Osteocyte (in vitro differentiated cells): ENCODE measurements at regions not wholly inside any gene's neighbourhood (a gene's known extent, or its start where the extent isn't known, plus 50 kb on each side); places are given as distances from the start of the nearest gene placed in this dataset.
"Not testable (repeated sequence)": the region's sequence is repeated elsewhere in the genome, so short reads cannot be mapped to it uniquely, and the experiment has no call there.

Source experiments
- DNase-seq: peaks from one replicate; pipeline ENCODE4 v3.0.0; 2021; ENCODE audit warnings: mixed read lengths; ENCODE audit not compliant: unreplicated experiment; ENCODE audit errors: extremely low spot score
- H3K27ac Mint-ChIP-seq: one replicate; pipeline ENCODE4 v1.8.0; 2021; ENCODE audit warnings: mild to moderate bottlenecking, mixed read lengths; ENCODE audit not compliant: unreplicated experiment
- H3K27me3 Mint-ChIP-seq: one replicate; pipeline ENCODE4 v1.8.0; 2021; ENCODE audit warnings: mixed read lengths; ENCODE audit not compliant: unreplicated experiment
- H3K36me3 Mint-ChIP-seq: one replicate; pipeline ENCODE4 v1.8.0; 2021; ENCODE audit warnings: mixed read lengths; ENCODE audit not compliant: unreplicated experiment
- H3K4me1 Mint-ChIP-seq: one replicate; pipeline ENCODE4 v1.8.0; 2021; ENCODE audit warnings: mixed read lengths; ENCODE audit not compliant: unreplicated experiment
- H3K4me3 Mint-ChIP-seq: one replicate; pipeline ENCODE4 v1.8.0; 2021; ENCODE audit warnings: mild to moderate bottlenecking, moderate library complexity, mixed read lengths; ENCODE audit not compliant: unreplicated experiment
- H3K9me3 Mint-ChIP-seq: one replicate; pipeline ENCODE4 v1.8.0; 2021; ENCODE audit warnings: mixed read lengths; ENCODE audit not compliant: unreplicated experiment
- CTCF ChIP-seq: fragments of 200-600 bp; sonication (generic); IDR thresholded peaks from 2 replicates; pipeline ENCODE4 v1.5.0; 2021; ENCODE audit warnings: antibody characterized with exemption, mild to moderate bottlenecking, moderate library complexity

- DNase-seq, result no peak
- no peak for TF ChIP-seq CTCF
- no peak overlapping the region for H3K27ac Mint-ChIP-seq
- peaks cover 3% of the 10 kb centered on the region for H3K9me3 Mint-ChIP-seq
- H3K36me3 Mint-ChIP-seq, result no peaks in the 10 kb centered on the region
- no peaks in the 10 kb centered on the region for H3K27me3 Mint-ChIP-seq
- peaks cover 24% of the 10 kb centered on the region for H3K4me1 Mint-ChIP-seq
- no peak overlapping the region for H3K4me3 Mint-ChIP-seq
Measured at GRCh38 chr20:53783768-53784167, 190.1 kb upstream of the ZNF217 start.

GRCh38 chr20:53782612-53783246 is 189.1 kb upstream of the ZNF217 start:
- Mint-ChIP-seq H3K4me1 (peaks cover 21% of the 10 kb centered on the region), H3K4me3 (no peak overlapping the region), H3K27me3 (no peaks in the 10 kb centered on the region), H3K36me3 (no peaks in the 10 kb centered on the region), H3K9me3 (peaks cover 3% of the 10 kb centered on the region), H3K27ac (no peak overlapping the region)
- no peak for DNase-seq
- TF ChIP-seq CTCF, result no peak

GRCh38 chr20:53779822-53780221 is 186.2 kb upstream of the ZNF217 start:
- H3K27me3 Mint-ChIP-seq, result no peaks in the 10 kb centered on the region
- no peak overlapping the region for H3K4me3 Mint-ChIP-seq
- peaks cover 3% of the 10 kb centered on the region for H3K9me3 Mint-ChIP-seq
- DNase-seq, result no peak
- no peaks in the 10 kb centered on the region for H3K36me3 Mint-ChIP-seq
- no peak for TF ChIP-seq CTCF
- H3K4me1 Mint-ChIP-seq, result peaks cover 5% of the 10 kb centered on the region
- H3K27ac Mint-ChIP-seq, result no peak overlapping the region

- peaks cover 16% of the 10 kb centered on the region for H3K4me1 Mint-ChIP-seq
- H3K27me3 Mint-ChIP-seq, result no peaks in the 10 kb centered on the region
- H3K27ac Mint-ChIP-seq, result no peak overlapping the region
- DNase-seq, result no peak
- no peaks in the 10 kb centered on the region for H3K36me3 Mint-ChIP-seq
- H3K9me3 Mint-ChIP-seq, result no peaks in the 10 kb centered on the region
- no peak overlapping the region for H3K4me3 Mint-ChIP-seq
- no peak for TF ChIP-seq CTCF
Measured at GRCh38 chr20:53778736-53779135, 185.1 kb upstream of the ZNF217 start.

GRCh38 chr20:53778041-53778516 is 184.4 kb upstream of the ZNF217 start:
- Mint-ChIP-seq H3K9me3 (no peaks in the 10 kb centered on the region), H3K27me3 (no peaks in the 10 kb centered on the region), H3K27ac (no peak overlapping the region), H3K4me1 (peaks cover 23% of the 10 kb centered on the region), H3K4me3 (no peak overlapping the region), H3K36me3 (no peaks in the 10 kb centered on the region)
- TF ChIP-seq CTCF, result no peak
- no peak for DNase-seq

- not testable (repeated sequence) for H3K27ac Mint-ChIP-seq, H3K27me3 Mint-ChIP-seq, H3K36me3 Mint-ChIP-seq, H3K4me3 Mint-ChIP-seq, H3K9me3 Mint-ChIP-seq, DNase-seq
- H3K4me1 Mint-ChIP-seq, result peaks cover 29% of the 10 kb centered on the region
Measured at GRCh38 chr20:53777402-53777801, 183.8 kb upstream of the ZNF217 start.
